Suprapubic skin (tissue), 3 donors: ENCODE measurements at regions not wholly inside any gene's neighbourhood (a gene's known extent, or its start where the extent isn't known, plus 50 kb on each side); places are given as distances from the start of the nearest gene placed in this dataset.

Experiments
- EP300 ChIP-seq: sonication (generic); formaldehyde crosslinking; IDR thresholded peaks from one replicate; pipeline ENCODE4 v1.6.1; 2017; ENCODE audit warnings: antibody characterized with exemption
- POLR2A ChIP-seq, 2 donors: fragments of 450-650 bp; IDR thresholded peaks; one replicate each; pipeline ENCODE4 v1.6.1; 2017; ENCODE audit warnings: antibody characterized with exemption in 2 of 2, mild to moderate bottlenecking in 2 of 2, moderate library complexity in 2 of 2
- TF ChIP-seq, protein P1 (sequence below), 2 donors: fragments of 200-600 bp in 1 of 2; fragments of 450-650 bp in 1 of 2; sonication (generic) in 1 of 2; IDR thresholded peaks; one replicate each; pipeline ENCODE4 v1.5.1; 2016 to 2019; ENCODE audit warnings: antibody characterized with exemption in 2 of 2, mild to moderate bottlenecking in 1 of 2, moderate library complexity in 1 of 2

DNA sequence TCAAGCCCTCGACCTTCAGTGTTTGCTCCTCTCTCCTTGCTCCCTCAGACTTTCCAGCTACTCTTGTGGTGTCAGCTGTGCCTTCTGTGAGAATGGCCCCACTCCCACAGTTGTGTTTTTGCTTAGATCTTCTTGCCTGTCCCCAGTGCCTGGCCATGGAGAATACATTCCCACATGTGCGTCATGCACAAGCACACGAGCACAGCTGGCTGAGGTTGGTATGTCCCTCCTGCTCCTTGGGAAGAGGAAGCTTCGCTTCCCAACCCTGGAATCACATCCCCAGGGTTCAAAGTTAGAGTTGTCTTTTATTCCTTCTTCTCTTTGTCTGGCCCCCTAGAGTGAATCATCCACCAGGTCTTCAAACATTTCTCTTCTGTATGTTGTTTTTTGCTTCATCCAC is 518.6 kb downstream of the CCDC171 start:
- TF ChIP-seq EP300 (no peak), POLR2A (IDR thresholded peaks at IDR 0.05) (no peak)
- TF ChIP-seq, protein P1, sequence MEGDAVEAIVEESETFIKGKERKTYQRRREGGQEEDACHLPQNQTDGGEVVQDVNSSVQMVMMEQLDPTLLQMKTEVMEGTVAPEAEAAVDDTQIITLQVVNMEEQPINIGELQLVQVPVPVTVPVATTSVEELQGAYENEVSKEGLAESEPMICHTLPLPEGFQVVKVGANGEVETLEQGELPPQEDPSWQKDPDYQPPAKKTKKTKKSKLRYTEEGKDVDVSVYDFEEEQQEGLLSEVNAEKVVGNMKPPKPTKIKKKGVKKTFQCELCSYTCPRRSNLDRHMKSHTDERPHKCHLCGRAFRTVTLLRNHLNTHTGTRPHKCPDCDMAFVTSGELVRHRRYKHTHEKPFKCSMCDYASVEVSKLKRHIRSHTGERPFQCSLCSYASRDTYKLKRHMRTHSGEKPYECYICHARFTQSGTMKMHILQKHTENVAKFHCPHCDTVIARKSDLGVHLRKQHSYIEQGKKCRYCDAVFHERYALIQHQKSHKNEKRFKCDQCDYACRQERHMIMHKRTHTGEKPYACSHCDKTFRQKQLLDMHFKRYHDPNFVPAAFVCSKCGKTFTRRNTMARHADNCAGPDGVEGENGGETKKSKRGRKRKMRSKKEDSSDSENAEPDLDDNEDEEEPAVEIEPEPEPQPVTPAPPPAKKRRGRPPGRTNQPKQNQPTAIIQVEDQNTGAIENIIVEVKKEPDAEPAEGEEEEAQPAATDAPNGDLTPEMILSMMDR (IDR thresholded peaks at IDR 0.05), result no peak
